GM10266 (cell line): ENCODE measurements at regions not wholly inside any gene's neighbourhood (a gene's known extent, or its start where the extent isn't known, plus 50 kb on each side); places are given as distances from the start of the nearest gene placed in this dataset.

Experiments
- DNase-seq: peaks from one replicate; pipeline ENCODE4 v3.0.0; 2012; ENCODE audit errors: extremely low spot score
- CTCF ChIP-seq: IDR thresholded peaks from 2 replicates; pipeline ENCODE4 v1.5.1; 2012; ENCODE audit warnings: mild to moderate bottlenecking, low read depth; ENCODE audit not compliant: control insufficient read depth, insufficient read depth; ENCODE audit errors: missing control alignments

DNA sequence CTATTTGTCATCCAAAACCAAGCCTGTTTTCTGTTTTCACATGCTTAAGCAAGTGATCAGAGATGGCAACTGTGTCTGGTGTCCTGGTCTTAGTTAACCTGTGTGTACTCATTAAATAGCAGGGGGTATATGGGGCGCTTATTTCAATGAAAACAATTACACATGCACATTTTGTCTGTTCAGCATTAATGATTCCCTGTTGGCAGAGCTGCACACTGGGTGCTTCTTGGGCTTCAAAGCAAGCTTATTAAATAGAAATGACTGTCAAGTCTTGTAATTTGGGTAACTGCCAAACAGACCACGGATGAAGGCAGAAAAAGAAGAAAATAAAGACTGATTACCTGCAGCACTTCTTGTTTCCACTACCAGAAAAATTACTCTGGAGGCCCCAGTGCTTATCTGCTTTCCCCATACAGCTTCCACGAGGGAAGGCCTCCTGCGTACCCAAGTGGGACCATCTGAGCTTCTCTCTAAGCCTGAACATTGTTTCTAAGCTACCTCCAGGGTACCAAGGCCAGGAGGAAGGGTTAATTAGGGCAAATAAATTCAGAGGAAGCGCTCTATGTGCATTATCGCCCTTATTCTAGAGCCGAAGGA lies 107.2 kb upstream of the TBL1X start:
- DNase-seq = no peak
- no peak for TF ChIP-seq CTCF

DNA sequence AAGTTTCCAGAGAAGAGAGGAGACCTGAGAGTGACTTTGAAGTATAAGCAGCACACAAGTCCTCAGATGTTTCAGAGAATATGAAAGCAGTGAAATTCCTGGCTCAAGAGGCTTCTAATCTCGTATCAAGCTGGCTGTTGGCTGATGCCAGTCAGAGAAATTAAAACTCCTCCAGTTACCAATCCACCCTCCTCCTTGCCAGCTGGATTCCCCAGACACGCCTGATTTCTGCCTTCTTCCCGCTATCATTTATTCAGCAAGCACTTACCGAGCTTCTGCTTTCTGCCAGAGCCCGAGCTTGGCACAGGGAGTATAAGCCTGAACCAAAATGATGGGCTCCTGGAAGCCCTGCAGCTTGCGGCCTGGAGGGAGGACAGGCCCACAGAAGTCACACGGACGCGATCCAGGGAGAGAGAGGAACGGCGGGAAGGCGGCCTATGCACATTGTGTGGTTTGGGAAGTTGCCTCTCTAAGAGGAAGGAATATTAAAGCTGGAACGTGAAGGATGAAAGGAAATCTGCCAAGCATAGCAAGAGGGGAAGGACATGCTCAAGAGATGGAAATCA lies 102.4 kb upstream of the TBL1X start:
- TF ChIP-seq CTCF = no peak
- no peak for DNase-seq

DNA sequence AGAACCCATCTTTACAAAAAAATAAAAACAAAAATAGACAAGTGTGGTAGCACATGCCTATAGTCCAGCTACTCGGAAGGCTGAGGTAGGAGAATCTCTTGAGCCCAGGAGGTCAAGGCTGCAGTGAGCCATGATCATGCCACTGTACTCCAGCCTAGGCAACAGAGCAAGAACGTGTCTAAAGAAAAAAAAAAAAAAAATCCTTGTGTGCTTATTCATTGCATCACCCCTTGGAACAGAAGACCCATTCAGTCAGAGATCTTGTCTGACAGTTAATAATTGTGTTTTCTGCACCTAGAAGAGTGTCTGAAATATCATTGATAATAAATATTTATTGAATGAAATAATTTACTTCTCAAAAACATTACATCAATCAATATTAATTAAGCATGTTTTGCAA lies 97.4 kb upstream of the TBL1X start:
- no peak for TF ChIP-seq CTCF
- no peak for DNase-seq

DNA sequence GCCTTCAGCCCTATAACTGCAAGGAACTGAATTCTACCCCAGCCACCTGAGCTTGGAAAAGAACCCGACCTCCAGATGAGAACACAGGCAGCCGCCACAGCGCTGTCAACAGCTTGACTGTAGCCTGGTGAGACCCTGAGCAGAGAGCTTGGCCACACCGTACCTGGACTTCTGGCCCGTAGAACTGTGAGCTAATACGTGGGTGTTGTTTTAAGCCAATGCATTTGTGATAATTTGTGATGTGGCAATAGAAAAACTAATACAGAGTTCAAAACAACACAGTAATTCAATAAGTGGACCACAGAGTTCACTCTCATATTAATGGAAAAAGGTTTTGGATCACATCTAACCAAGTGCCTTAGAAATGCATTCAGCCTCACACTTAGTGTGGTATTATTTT lies 96.6 kb upstream of the TBL1X start:
- DNase-seq = no peak
- TF ChIP-seq CTCF = no peak

DNA sequence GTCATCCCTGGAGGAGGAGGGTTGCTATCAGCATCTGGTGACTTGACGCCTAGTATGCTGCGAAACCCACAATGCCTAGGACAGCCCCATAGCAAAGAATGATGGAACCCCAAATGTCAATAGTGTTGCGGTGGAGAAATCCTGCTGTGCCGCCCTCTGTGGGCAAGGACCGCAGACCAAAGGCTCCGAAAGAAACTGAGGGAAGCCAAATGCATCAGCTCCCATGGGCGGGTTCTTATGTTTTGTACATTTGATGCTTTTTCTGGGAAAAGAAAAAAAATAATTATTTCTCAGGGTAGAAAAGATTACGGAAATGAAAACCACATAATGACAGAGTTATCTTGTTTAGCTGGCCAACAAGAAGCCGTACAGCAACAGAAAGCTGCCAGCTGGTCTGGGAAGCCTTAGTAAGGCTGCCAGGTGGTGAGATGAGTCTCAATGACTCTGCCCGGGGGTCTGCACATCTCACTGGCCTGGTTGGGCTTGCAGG lies 95.0 kb upstream of the TBL1X start:
- no peak for TF ChIP-seq CTCF
- no peak for DNase-seq

DNA sequence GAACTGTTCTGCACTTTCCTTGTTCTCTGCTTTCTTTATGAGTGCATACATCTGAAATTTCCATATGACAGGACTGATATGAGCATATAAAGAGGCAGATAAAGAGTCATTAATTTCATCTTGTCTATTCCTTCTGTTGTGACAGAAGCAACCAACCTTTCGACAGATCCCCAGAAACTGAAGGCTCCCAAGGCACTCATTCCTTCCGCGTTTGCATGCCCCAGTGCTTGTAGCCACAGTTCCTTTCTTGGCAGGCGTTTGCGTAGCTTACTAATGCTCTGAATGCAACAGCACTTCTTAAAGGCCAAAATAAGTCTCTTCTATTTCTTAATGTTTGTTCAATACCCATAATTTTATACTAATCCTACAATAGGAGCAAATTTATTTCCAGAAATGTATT lies 94.0 kb upstream of the TBL1X start:
- no peak for TF ChIP-seq CTCF
- DNase-seq = no peak

GRCh38 chrX:9372866-9373265 lies 92.0 kb upstream of the TBL1X start:
- no peak for DNase-seq
- TF ChIP-seq CTCF = no peak
